Esophagus squamous epithelium (tissue), 5 donors: ENCODE measurements at regions not wholly inside any gene's neighbourhood (a gene's known extent, or its start where the extent isn't known, plus 50 kb on each side); places are given as distances from the start of the nearest gene placed in this dataset.

Experiments used
- DNase-seq: peaks from one replicate; lab custom pipeline; 2025; lab: John Stamatoyannopoulos, UW
- H3K27ac ChIP-seq, 4 donors: fragments of 200-600 bp; sonication (generic); one replicate each; pipeline ENCODE4 v1.5.1; 2016 to 2019; ENCODE audit warnings: mild to moderate bottlenecking in 1 of 4
- H3K27me3 ChIP-seq, 4 donors: fragments of 200-600 bp; sonication (generic); 1 replicate in 3 of 4; 2 replicates in 1 of 4; pipeline versions ENCODE4 v1.5.1 to v1.6.0; 2017 to 2021; ENCODE audit warnings: antibody characterized with exemption in 1 of 4
- H3K36me3 ChIP-seq, 3 donors: fragments of 200-600 bp; sonication (generic); one replicate each; pipeline ENCODE4 v1.5.1; 2016 to 2019
- H3K4me1 ChIP-seq, 3 donors: fragments of 200-600 bp; sonication (generic); one replicate each; pipeline ENCODE4 v1.5.1; 2017 to 2019
- H3K4me3 ChIP-seq, 4 donors: fragments of 200-600 bp; sonication (generic); 1 replicate in 3 of 4; 2 replicates in 1 of 4; pipeline ENCODE4 v1.5.1; 2016 to 2019; ENCODE audit warnings: mild to moderate bottlenecking in 2 of 4, moderate library complexity in 1 of 4
- H3K9me3 ChIP-seq, 3 donors: fragments of 200-600 bp; sonication (generic); one replicate each; pipeline ENCODE4 v1.5.1; 2016 to 2019
- CTCF ChIP-seq, 6 experiments: fragments of 450-650 bp in 4 of 6; fragments of 200-600 bp in 2 of 6; sonication (generic) in 2 of 6; IDR thresholded peaks; one replicate each; pipeline ENCODE4 v1.5.1; 2016 to 2019; ENCODE audit warnings: antibody characterized with exemption in 6 of 6, mild to moderate bottlenecking in 4 of 6, moderate library complexity in 4 of 6
- POLR2A ChIP-seq, 4 donors: fragments of 450-650 bp; IDR thresholded peaks; one replicate each; pipeline ENCODE4 v1.6.1; 2017; ENCODE audit warnings: antibody characterized with exemption in 4 of 4, mild to moderate bottlenecking in 4 of 4, moderate library complexity in 3 of 4
- WGBS, 2 donors: methylation state at CpG; one replicate each; pipeline ENCODE4 v1.1.5; 2018; 5-methylcytosine and 5-hydroxymethylcytosine counted together
- intact Hi-C: fragments of 100-400 bp; cut with DNase I; formaldehyde crosslinking; loops from one replicate; pipeline ENCODE4 v1.15.0; 2022
- donor health status: DM: yes; HTN: yes; CAD: no.

- H3K27me3 ChIP-seq = no peaks in the 10 kb centered on the region
- no peak overlapping the region for H3K4me3 ChIP-seq
- H3K9me3 ChIP-seq = peaks cover 0 to 35% (median 4%) of the 10 kb centered on the region in 3 donors
- intact Hi-C loops = no loop called here
- no peak for DNase-seq
- no peak for TF ChIP-seq CTCF (IDR thresholded peaks at IDR 0.05)
- TF ChIP-seq POLR2A (IDR thresholded peaks at IDR 0.05) = no peak
- no peaks in the 10 kb centered on the region for H3K36me3 ChIP-seq
- no peaks in the 10 kb centered on the region for H3K4me1 ChIP-seq
- H3K27ac ChIP-seq = no peak overlapping the region
Measured at GRCh38 chr5:164921722-164922121, 1416.3 kb downstream of the MAT2B start.

GRCh38 chr5:164934039-164934438, 1428.6 kb downstream of the MAT2B start:
- Histone ChIP-seq H3K4me3 (no peak overlapping the region), H3K9me3 (no peaks in the 10 kb centered on the region), H3K36me3 (no peaks in the 10 kb centered on the region), H3K4me1 (no peaks in the 10 kb centered on the region), H3K27ac (no peak overlapping the region), H3K27me3 (no peaks in the 10 kb centered on the region)
- TF ChIP-seq CTCF (IDR thresholded peaks at IDR 0.05) (no peak), POLR2A (IDR thresholded peaks at IDR 0.05) (no peak)
- intact Hi-C loops = no loop called here
- DNase-seq = no peak
- 84 to 100% methylated on average over 2 to 3 of the region's 7 CpGs for WGBS, 2 donors

GRCh38 chr5:164934561-164934960, 1429.1 kb downstream of the MAT2B start:
- no peak for TF ChIP-seq CTCF (IDR thresholded peaks at IDR 0.05)
- TF ChIP-seq POLR2A (IDR thresholded peaks at IDR 0.05) = no peak
- Histone ChIP-seq H3K27me3 (no peaks in the 10 kb centered on the region), H3K4me1 (no peaks in the 10 kb centered on the region), H3K27ac (no peak overlapping the region), H3K36me3 (no peaks in the 10 kb centered on the region), H3K4me3 (no peak overlapping the region), H3K9me3 (no peaks in the 10 kb centered on the region)
- no peak for DNase-seq
- intact Hi-C loops = no loop called here
- 67 to 74% methylated on average over 5 to 7 of the region's 7 CpGs for WGBS, 2 donors

GRCh38 chr5:164941132-164941531, 1435.7 kb downstream of the MAT2B start:
- Histone ChIP-seq H3K4me3 (no peak overlapping the region), H3K4me1 (no peaks in the 10 kb centered on the region), H3K27ac (no peak overlapping the region), H3K9me3 (no peaks in the 10 kb centered on the region), H3K27me3 (no peaks in the 10 kb centered on the region), H3K36me3 (no peaks in the 10 kb centered on the region)
- no peak for DNase-seq
- intact Hi-C loops = no loop called here
- 43 to 57% methylated on average over 4 of the region's 4 CpGs for WGBS, 2 donors
- TF ChIP-seq CTCF (IDR thresholded peaks at IDR 0.05) (no peak), POLR2A (IDR thresholded peaks at IDR 0.05) (no peak)

- no peak for DNase-seq
- intact Hi-C loops = no loop called here
- 79 to 89% methylated on average over 3 of the region's 3 CpGs for WGBS, 2 donors
- Histone ChIP-seq H3K27me3 (no peaks in the 10 kb centered on the region), H3K4me3 (no peak overlapping the region), H3K4me1 (no peaks in the 10 kb centered on the region), H3K36me3 (no peaks in the 10 kb centered on the region), H3K9me3 (no peaks in the 10 kb centered on the region), H3K27ac (no peak overlapping the region)
- no peak for TF ChIP-seq POLR2A (IDR thresholded peaks at IDR 0.05)
- TF ChIP-seq CTCF (IDR thresholded peaks at IDR 0.05) = no peak
Measured at GRCh38 chr5:164950927-164951326, 1445.5 kb downstream of the MAT2B start.
